ENCODE measurements at regions not wholly inside any gene's neighbourhood (a gene's known extent, or its start where the extent isn't known, plus 50 kb on each side); places are given as distances from the start of the nearest gene placed in this dataset.

GRCh38 chr3:20573175-20573574, 387.2 kb upstream of the SGO1 start:
- ChIA-PET CTCF (ENCODE audit: partially characterized antibody) (no interaction called here), POLR2A (ENCODE audit: partially characterized antibody) (no interaction called here)
- Histone ChIP-seq H3K9ac (replicated peaks in 1 of 4; ENCODE audit: extremely low read depth in 1 of 4, low read depth in 3 of 4, low read length in 3 of 4) (no peak overlapping the region), H2BK120ac (replicated peaks; ENCODE audit: low read depth, low read length) (no peak overlapping the region), H2BK12ac (ENCODE audit: low read depth, low read length) (no peak overlapping the region), H3K36me3 (ENCODE audit: control insufficient read depth in 2 of 4, insufficient read depth in 4 of 4, low read length in 3 of 4) (no peaks in the 10 kb centered on the region), H3K4me3 (ENCODE audit: extremely low read depth in 1 of 4, insufficient read depth in 2 of 4, low read depth in 3 of 4, low read length in 4 of 4) (no peak overlapping the region), H3K27ac (ENCODE audit: low read depth, low read length) (no peak overlapping the region), H3K23me2 (ENCODE audit: low read depth, low read length) (no peaks in the 10 kb centered on the region), H3K18ac (ENCODE audit: extremely low read depth, low read length) (no peak overlapping the region), H3K56ac (replicated peaks; ENCODE audit: insufficient read length, low read depth, low read length) (no peak overlapping the region), H2AFZ (ENCODE audit: low read length) (no peak overlapping the region), H4K91ac (replicated peaks; ENCODE audit: insufficient read length, low read length) (no peak overlapping the region), H3K4me1 (replicated peaks in 1 of 4; ENCODE audit: control insufficient read depth in 3 of 4, insufficient read depth in 4 of 4, low read length in 3 of 4) (no peaks in the 10 kb centered on the region), H3K79me2 (ENCODE audit: control insufficient read depth in 1 of 2, insufficient read depth in 2 of 2, low read length in 2 of 2) (no peaks in the 10 kb centered on the region), H2BK5ac (ENCODE audit: low read depth, low read length) (no peak overlapping the region), H3K4ac (replicated peaks; ENCODE audit: insufficient read length, low read depth, low read length) (no peak overlapping the region), H3K79me1 (ENCODE audit: low read depth, low read length) (no peaks in the 10 kb centered on the region), H2AK5ac (ENCODE audit: low read depth, low read length) (no peak overlapping the region), H4K8ac (ENCODE audit: extremely low read depth, insufficient read depth, low read length) (no peak overlapping the region), H3K23ac (ENCODE audit: insufficient read length) (no peak overlapping the region), H4K20me1 (replicated peaks in 1 of 2; ENCODE audit: control insufficient read depth in 1 of 2, insufficient read depth in 2 of 2, low read length in 2 of 2) (no peaks in the 10 kb centered on the region), H3K4me2 (ENCODE audit: insufficient read depth in 1 of 2, low read depth in 2 of 2, low read length in 2 of 2) (no peak overlapping the region), H2BK15ac (ENCODE audit: low read length) (no peak overlapping the region), H3K14ac (ENCODE audit: insufficient read length) (no peak overlapping the region), H3K9me3 (ENCODE audit: insufficient read depth in 2 of 2, low read depth in 1 of 2, low read length in 1 of 2) (no peaks in the 10 kb centered on the region), H4K5ac (ENCODE audit: insufficient read length, low read depth, low read length) (no peak overlapping the region), H2BK20ac (ENCODE audit: low read length) (no peak overlapping the region), H3K27me3 (replicated peaks in 1 of 4; ENCODE audit: control insufficient read depth in 3 of 4, extremely low read depth in 1 of 4, insufficient read depth in 3 of 4, low read length in 3 of 4) (peaks cover 0 to 1% (median 0%) of the 10 kb centered on the region in 4 experiments; a peak in 1 of 7 replicates)
- DNase-seq (ENCODE audit: low read depth in 1 of 2, low spot score in 2 of 2) (no peak), FAIRE-seq (no peak)
- WGBS, 2 experiments (ENCODE audit: extremely low coverage in 1 of 2, insufficient coverage in 1 of 2, insufficient read length in 1 of 2, insufficient replicate concordance in 2 of 2, low coverage in 1 of 2, low lambda C conversion rate in 2 of 2, missing lambda C conversion rate in 1 of 2): 93% methylated on average over 3 of the region's 3 CpGs; no CpG with 5 or more reads in 1 of the 2 experiments
- no peak for TF ChIP-seq HDAC6 (IDR thresholded peaks at IDR 0.05; ENCODE audit: low read depth, low read length)
- TF ChIP-seq SRF (IDR thresholded peaks at IDR 0.05; ENCODE audit: low read depth, low read length): no peak
- no peak for TF ChIP-seq CBX5 (IDR thresholded peaks at IDR 0.05; ENCODE audit: low read depth, low read length)
- no peak for TF ChIP-seq CTCF (IDR thresholded peaks at IDR 0.05; ENCODE audit: control extremely low read depth in 1 of 3, insufficient read depth in 1 of 3, low read depth in 1 of 3, low read length in 3 of 3)
